GM12892 (cell line): ENCODE measurements at regions not wholly inside any gene's neighbourhood (a gene's known extent, or its start where the extent isn't known, plus 50 kb on each side); places are given as distances from the start of the nearest gene placed in this dataset.
"Not testable (repeated sequence)": the region's sequence is repeated elsewhere in the genome, so short reads cannot be mapped to it uniquely, and the experiment has no call there.

ENCODE experiments used
- DNase-seq: peaks from one replicate; pipeline ENCODE4 v3.0.0; 2011; ENCODE audit not compliant: insufficient read length
- FAIRE-seq: peaks from 2 replicates; lab custom pipeline; 2011; peaks lifted over from hg19 to GRCh38; lab: Jason Lieb, UNC

DNA sequence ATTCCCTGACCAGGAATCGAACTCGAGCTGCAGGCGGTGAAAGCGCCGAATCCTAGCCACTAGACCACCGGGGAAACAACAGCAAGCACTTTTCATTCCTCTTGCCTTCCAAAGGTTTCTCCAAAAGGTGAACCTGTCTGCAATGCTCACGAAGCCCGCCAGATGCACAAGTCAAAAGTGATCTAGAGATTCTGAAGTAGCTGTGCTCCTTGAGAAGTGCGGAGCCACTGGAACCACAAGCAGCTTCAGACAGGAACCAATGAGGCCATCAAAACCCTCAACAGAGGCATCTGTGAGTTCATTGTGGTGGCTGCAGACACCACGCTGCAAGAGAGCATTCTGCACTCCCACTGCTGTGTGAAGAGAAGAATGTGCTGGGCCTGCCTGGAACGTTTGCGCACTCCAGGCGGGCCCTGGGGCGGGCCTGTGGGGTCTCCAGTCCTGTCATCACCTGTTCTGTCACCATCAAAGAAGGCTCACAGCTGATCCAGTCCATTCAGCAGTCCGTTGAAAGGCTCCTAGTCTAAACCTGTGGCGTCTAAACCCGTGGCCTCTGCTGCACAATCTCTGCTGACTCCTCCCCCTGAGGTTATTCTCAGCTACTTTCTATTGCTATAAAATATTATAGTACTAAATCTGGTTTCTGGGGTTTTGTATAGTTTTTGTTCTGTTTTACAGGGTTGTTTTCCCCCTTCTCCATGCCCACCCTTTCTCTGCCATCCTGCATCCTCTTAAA, 89.5 kb upstream of the FCGR1A start:
- not testable (repeated sequence) for DNase-seq, FAIRE-seq

GRCh38 chr1:149695066-149695465, 87.4 kb upstream of the FCGR1A start:
- DNase-seq, FAIRE-seq: not testable (repeated sequence)

DNA sequence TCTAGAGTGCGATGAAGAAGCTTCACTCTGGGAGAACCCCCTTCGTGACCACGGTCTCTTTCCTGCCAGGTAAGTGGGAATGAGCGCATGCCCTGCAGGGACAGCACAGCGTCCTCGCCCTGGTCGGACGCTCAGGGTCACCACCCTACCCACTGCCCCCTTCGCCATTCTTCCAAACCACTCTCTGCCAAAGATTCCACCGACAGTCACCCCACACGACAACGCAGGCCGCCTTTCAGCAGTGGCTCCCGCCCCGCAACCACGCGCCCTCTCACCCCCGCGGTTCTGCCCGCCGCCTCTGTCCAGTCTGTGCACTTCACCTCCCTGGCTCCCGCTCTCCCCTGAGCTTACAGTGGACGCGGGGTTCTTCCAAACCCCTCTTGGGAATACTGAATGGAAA, 82.3 kb upstream of the FCGR1A start:
- not testable (repeated sequence) for DNase-seq, FAIRE-seq

DNA sequence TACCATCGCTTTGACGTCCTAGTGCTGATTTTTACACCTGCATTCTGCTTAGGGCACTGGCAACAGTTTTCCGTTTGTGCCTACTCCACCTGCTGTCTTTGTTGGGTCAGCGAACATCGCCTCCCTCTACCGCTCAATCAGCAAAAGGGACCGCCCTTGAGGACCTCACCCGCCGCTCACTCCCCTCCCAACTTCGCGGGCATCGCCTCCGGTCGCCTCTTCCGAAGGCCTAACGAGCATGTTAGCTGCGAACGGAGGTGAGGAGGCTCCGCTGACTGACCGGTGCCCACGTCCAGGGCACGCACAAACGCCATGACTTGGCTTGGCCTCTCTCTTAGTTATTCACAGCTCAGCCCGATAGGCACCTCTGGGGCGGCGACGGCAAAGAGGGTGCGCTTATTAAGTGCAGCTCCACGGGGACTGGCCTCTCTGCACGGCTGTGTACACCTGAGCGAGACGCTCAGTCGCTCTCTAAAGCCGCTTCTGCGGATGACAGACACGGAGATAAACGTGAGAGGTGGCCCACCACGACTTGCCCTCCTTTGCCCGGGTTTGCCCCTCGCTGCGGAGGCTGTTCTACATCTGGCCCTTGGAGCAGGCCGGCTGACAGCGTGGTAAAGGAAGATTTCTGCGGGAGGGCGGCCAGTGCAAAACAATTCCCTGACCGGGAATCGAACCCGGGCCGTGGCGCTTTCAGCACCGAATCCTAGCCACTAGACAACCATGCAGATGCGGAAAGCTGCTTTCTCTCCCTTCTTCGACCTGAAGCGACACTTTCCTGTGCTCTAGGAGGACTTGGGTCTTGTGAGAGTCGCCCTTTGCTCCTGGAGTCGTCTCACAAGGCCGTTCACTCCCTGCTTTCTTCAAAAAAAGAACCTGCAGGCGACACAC, 81.6 kb upstream of the FCGR1A start:
- not testable (repeated sequence) for FAIRE-seq, DNase-seq

DNA sequence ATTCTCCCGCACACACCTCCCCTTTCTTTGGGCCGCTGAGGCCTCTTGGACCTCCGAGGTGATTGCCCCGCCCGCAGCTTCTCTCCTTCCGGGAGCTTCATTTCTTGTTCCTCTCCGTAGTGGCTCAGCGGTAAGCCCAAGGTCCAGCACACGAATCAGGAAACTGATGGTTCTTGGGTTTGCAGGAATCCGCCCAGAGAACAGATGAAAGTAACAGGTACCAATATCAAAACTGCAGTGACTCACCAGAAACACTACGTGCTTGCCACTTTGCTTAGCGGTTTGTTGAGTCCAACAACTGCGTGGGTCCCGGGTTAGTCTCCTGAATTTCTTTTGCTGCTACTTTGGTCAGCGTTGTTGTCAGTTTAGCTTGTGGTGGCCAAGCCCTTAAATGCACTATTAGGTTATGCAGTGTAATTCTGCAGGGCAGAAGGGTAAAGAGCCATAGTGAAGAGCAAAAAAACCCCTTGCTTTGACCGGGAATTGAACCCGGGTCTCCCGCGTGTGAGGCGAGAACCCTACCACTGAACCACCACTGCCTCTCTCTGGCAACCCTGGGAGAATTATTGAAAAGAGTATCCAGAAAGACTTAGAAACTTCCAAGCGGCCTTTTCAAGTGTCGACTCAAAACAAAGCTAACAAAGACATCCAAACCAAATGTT, 74.2 kb upstream of the FCGR1A start:
- not testable (repeated sequence) for DNase-seq, FAIRE-seq

DNA sequence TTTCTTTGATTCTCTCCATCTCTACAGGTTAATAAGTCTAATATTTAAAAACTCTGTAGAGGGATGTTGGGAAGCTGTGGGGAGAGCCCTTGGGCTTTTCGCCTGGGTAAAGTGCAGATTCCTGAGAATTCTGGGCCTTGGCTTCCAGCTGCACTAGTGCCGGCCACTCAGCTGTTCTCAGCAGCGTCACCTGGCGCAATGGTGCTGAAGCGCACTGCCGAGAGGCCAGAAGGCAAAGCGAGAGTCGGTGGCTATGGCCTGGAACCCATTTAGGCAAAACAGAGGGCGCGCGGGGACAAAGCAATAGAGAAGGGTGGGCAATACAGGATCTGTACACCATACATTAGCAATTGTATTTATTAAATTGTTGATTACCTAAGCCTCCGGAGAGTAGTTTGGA, 70.8 kb upstream of the FCGR1A start:
- FAIRE-seq, DNase-seq: not testable (repeated sequence)

DNA sequence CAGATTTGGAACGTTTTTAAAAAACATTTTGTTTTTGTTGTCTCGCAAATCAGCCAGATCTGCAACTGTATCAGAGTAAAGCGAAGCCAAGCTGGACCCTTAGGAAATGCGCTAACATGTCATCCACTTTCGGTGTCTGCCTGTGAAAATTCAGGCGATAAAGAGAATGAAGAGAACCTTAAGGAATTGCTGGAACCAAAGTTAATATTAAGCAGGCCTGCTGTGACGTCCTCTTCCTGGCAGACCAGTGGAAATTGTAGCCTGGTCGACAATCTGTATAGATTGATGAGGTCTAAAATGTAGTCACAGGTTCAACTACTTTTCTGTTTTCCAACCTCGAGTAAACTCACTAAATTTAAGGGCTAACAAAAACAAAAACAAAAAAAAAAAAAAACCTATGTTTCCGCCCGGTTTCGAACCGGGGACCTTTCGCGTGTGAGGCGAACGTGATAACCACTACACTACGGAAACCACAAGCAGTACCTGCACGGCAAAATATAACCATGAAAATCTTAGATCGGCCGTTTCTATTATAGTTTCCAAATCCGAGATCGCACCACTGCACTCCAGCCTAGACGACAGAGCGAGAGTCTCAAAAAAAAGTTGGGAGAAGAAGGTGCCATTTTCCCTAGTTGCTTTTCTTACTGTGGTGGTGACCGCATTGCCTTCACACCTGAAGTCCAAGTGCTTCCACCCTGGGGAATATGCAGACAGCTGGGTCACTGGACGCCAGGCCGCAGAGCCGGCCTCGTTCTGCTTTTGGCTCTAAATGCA, 70.2 kb upstream of the FCGR1A start:
- not testable (repeated sequence) for FAIRE-seq, DNase-seq

- FAIRE-seq, DNase-seq: not testable (repeated sequence)
Measured at GRCh38 chr1:149713513-149713912, 69.0 kb upstream of the FCGR1A start.

DNA sequence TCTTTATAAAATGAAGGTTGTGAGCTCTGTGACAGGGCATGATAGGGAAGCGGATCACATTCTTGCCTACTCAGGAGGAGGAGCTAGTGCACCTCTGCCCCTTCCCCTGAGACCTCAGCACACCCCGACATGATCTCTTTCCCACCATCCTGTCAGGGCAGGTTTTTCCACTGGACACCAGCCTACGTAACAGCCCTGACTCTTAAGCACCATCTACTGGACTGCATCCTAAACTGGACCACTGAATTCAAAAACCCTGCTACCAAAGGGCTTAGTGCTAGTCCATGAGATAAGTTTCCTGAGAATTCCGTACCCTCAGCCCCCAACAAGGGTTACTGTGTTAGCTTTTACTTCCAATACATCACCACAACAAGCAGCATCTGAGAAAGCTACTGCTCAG, 68.5 kb upstream of the FCGR1A start:
- not testable (repeated sequence) for DNase-seq, FAIRE-seq

DNA sequence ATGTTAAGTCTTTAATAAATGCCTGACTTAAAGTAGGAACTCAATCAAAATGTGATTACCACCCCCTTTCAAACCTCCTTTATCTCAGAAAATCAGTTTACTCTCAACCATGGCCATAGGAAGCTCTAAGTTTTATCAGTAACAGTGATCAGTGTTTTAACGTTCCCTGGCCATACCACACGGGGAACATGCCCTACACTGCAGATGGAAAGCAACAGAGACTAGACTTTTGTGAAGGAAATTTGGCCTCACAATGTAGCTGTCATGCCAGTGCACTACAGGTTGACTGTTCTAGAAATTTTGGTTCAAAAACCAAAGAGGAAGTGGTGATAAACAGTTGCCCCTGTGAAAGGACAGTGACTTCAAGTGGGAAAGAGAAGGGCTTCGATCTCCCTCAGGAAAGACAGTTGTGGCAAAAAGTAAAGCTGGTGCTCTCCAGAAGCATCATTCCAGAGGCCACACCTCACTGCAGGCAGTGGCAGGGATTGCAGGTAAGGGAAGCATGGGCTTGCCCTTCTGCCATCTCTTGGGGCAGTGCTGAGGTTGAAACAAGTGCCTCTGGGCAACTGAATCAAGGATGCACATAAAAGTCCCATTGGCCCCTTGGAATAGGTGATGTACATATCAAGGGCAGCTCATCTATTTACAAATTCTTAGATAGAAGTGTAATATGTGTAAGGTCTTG, 57.7 kb upstream of the FCGR1A start:
- not testable (repeated sequence) for DNase-seq, FAIRE-seq

- FAIRE-seq: not testable (repeated sequence)
Measured at GRCh38 chr1:149726688-149727087, 55.8 kb upstream of the FCGR1A start.

GRCh38 chr1:149728598-149728997, 53.9 kb upstream of the FCGR1A start:
- not testable (repeated sequence) for DNase-seq, FAIRE-seq

More at GRCh38 chr1:149726688-149727087, 55.8 kb upstream of the FCGR1A start:
- DNase-seq: not testable (repeated sequence)
